ENCODE measurements at regions not wholly inside any gene's neighbourhood (a gene's known extent, or its start where the extent isn't known, plus 50 kb on each side); places are given as distances from the start of the nearest gene placed in this dataset.

DNA sequence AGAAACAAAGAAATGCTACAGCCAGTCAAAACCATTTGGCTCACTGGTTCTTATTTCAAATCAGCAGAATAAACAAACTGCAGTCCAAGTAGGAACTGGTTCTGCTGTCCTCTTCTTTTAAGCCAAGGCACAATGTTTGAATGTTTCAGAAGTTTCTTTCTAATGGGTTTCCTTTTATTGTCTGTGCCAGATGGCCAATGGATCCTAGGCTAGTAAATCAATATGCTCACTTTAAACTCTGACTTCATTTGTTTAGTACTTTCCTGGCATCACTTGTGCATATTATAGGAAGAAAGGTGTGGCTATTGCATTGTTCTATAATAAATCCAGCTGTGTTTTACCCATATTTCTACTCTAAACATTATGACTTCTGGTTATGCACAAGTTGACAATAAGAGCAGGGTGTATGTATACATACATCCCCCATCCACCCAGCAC lies 99.7 kb upstream of the PLCB4 start:
- no peak for DNase-seq (ENCODE audit: low read depth)
- no peak overlapping the region for H3K4me3 ChIP-seq (ENCODE audit: low read depth, low read length)
- TF ChIP-seq, protein P1, sequence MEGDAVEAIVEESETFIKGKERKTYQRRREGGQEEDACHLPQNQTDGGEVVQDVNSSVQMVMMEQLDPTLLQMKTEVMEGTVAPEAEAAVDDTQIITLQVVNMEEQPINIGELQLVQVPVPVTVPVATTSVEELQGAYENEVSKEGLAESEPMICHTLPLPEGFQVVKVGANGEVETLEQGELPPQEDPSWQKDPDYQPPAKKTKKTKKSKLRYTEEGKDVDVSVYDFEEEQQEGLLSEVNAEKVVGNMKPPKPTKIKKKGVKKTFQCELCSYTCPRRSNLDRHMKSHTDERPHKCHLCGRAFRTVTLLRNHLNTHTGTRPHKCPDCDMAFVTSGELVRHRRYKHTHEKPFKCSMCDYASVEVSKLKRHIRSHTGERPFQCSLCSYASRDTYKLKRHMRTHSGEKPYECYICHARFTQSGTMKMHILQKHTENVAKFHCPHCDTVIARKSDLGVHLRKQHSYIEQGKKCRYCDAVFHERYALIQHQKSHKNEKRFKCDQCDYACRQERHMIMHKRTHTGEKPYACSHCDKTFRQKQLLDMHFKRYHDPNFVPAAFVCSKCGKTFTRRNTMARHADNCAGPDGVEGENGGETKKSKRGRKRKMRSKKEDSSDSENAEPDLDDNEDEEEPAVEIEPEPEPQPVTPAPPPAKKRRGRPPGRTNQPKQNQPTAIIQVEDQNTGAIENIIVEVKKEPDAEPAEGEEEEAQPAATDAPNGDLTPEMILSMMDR (conservative IDR thresholded peaks at IDR 0.05; ENCODE audit: low read depth, low read length) = no peak

DNA sequence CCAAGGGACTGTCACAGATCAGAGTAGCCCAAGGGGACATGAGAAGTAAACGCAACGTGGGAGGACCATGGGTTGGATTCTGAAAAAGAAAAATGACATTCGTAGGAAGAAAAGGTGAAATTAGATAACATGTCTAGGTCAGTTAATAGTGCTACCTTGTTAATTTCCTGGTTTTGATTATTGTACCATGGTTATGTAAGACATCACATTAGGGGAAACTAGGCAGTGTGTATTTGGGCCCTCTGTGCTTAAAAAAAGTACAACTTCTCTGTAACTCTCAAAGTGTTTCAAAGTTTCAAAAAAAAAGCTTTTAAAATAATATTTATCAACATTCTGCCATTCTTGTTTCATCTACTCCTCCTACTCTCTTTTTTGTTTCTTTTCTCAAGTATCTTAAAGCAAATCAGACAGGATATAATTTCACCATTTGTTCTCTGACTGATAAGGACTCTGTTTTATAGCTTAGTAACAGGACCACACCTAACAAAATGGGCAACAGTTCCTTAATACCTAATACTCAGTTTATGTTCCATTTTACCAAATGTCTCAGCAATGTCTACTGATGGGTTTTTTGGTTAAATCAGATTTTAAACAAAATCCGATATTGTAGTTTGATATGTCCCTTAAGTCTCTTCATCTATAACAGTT lies 97.1 kb upstream of the PLCB4 start:
- no peak overlapping the region for H3K4me3 ChIP-seq (ENCODE audit: low read depth, low read length)
- no peak for DNase-seq (ENCODE audit: low read depth)
- TF ChIP-seq, protein P1 (conservative IDR thresholded peaks at IDR 0.05; ENCODE audit: low read depth, low read length) = no peak

DNA sequence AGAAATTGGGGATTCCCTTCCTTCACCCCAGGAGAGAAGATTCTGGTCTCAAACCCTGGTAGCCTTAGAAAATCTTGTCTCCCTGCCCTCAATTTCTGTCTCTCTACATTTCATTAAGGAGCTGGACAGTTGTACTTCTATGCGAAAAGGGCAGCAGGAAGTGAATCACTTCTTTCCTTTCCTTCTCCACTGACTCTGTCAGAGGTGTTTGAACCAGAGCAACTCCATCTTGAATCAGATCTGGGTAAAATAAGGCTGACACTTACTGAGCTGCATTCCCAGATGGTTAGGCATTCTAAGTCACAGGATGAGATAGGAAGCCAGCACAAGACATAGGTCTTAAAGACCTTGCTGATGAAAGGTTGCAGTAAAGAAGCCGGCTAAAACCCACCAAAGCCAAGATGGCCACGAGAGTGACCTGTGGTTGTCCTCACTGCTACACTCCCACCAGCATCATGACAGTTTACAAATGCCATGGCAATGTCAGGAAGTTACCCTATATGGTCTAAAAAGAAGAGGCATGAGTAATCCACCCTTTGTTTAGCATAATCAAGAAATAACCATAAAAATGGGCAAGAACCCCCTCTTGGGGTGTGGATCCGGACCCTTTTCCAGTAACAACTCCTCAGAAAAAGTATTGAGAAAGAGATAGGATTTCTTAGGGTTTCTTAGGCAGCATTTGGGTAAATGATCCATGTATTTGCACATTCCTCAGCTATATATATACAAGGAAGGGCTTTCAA lies 95.8 kb upstream of the PLCB4 start:
- H3K4me3 ChIP-seq (ENCODE audit: low read depth, low read length) = no peak overlapping the region
- TF ChIP-seq, protein P1 (conservative IDR thresholded peaks at IDR 0.05; ENCODE audit: low read depth, low read length) = no peak
- DNase-seq (ENCODE audit: low read depth) = no peak

DNA sequence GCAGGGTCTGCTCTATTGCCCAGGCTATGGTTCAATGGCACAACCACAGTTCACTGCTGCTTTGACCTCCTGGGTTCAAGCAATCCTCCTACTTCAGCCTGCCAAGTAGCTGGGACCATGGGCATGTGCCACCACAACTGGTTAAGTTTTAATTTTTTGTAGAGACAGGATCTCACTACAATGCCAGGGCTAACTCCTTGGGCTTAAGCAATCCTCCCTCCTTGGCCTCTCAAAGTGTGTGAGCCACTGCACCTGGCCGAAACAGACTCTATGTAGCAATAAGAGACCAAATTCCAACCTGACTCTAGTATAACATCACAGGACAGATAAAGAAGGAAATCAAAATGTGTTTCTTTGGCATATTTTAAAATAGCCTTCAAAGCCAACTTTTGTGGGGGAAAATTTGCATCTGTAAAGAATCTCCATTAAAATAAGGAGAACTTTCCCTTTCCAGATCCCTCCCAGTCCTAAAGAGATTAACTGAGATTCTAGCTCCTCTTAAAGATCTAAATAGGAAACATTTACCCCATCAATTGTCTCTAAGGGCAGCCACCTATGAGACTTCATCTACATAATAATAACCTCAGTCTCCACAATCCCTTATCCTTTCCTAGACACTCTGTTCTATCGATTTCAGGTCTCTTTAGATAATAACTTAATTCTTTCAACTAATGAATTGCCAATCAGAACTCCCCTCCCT lies 94.7 kb upstream of the PLCB4 start:
- H3K4me3 ChIP-seq (ENCODE audit: low read depth, low read length) = no peak overlapping the region
- TF ChIP-seq, protein P1 (conservative IDR thresholded peaks at IDR 0.05; ENCODE audit: low read depth, low read length) = no peak
- no peak for DNase-seq (ENCODE audit: low read depth)

DNA sequence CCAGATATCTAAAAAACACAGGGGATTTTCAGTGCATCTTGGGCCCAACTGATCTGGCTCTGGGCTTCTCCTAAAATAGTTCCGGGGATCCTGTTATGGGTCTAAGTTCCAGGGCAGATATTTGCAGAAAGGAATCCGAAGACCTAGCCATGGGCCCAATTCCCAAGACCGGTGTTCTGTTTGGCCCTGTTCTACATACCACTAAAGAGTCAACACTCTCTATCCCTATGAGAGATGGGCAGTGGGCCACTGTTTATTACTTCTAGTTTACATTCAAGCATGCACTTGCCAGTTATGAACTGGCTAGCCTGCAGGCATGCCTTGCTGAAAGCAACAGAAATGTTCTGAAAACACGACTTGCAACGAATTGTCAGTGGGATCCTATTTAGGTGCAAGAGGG lies 87.4 kb upstream of the PLCB4 start:
- no peak for DNase-seq (ENCODE audit: low read depth)
- no peak overlapping the region for H3K4me3 ChIP-seq (ENCODE audit: low read depth, low read length)
- TF ChIP-seq, protein P1 (conservative IDR thresholded peaks at IDR 0.05; ENCODE audit: low read depth, low read length) = no peak

DNA sequence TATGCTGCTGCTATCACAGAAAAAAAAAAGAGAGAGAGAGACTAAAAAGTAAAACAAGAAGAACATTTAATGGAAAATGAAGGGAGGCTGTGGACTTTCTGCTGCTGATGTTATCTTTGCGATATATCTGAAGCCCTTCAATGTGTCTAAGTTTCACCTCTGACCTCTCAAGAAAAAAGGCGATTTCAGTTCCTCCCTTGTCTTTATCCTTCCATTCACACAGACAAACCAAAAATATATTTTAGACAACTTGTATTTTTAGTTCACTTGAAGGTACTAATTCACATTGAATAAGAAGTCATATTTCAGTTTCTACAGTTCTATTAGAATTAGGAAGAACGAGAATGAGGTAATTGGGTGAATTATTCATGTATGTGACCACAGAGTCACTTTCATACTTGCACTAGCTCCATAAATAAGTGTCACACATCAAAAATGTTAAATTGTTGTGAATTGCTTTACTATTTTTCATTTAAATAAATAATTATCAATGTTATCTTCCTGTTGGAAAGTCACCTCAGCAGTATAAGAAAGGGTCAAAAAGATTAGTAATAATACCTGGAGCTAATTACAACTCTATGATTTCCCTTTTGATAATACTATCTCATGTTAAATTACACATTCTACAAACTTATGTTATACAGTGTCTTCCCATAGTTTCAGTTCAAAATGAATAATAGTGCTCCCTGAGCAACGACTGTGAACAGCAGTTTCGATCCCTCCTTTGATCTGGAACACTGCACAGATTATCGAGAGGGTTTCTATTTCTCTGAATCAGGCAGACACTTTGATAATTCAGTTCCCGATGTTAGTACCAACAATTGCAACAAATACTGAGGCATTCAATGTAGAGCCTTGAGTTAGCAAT lies 85.2 kb upstream of the PLCB4 start:
- DNase-seq (ENCODE audit: low read depth) = no peak
- no peak overlapping the region for H3K4me3 ChIP-seq (ENCODE audit: low read depth, low read length)
- TF ChIP-seq, protein P1 (conservative IDR thresholded peaks at IDR 0.05; ENCODE audit: low read depth, low read length) = no peak
